GM15510 (cell line): ENCODE measurements at regions not wholly inside any gene's neighbourhood (a gene's known extent, or its start where the extent isn't known, plus 50 kb on each side); places are given as distances from the start of the nearest gene placed in this dataset.

Experiments
- POLR2A ChIP-seq: IDR thresholded peaks from 3 replicates; pipeline ENCODE4 v1.6.1; 2011; ENCODE audit warnings: borderline replicate concordance; ENCODE audit not compliant: insufficient read length; ENCODE audit errors: extremely low read depth

DNA sequence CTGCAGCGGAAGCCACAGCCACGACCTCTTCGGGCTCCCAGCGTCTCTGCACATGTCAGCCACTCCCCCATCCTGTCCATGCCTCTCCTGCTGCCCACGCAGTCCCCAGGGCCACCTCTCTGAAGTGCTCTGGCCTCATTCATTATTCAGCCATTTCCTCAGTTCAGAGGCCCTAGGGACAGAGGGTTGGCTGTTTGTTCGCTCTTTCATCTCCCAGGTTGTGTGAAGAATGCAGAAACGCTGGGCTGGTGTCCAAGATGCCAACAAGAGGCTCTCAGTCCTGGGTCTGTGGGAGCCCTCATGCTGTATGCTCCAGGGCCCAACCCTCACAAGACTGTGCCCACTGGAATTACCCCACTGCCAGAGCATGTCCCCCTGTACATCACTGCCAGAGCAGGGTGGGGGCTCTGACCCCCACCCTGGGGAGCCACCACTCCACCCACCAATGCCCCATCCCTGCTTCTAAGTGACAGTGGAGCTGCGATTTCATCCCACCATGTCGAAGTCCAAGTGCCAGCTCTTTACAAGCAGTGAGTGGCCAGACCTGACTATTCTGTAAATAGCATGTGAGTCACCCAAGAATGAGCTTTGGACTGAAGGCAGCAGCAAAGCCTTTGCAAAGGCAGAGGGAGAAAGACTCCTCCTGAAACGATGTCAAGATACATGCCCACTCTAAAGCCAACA is 209.6 kb downstream of the BUD13 start:
- TF ChIP-seq POLR2A, result no peak

DNA sequence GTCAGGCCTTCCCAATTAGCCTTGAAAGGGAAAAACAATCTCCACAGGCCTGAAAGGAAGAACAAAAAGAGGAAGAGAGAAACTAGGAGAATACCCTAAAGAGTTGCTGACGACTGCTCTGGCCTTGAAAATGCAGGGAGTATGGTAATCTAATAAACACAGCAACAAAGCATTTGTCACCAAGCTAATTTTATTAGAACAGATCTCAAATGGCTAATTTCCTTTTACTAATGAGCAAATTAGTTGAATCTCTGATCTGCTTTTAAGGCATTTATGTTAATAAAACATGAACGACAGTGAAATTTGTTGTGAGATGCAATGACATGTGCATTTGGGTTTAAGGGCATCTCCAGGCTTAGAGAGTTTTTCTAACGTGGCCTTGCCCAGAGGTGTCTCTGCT is 212.2 kb downstream of the BUD13 start:
- no peak for TF ChIP-seq POLR2A

DNA sequence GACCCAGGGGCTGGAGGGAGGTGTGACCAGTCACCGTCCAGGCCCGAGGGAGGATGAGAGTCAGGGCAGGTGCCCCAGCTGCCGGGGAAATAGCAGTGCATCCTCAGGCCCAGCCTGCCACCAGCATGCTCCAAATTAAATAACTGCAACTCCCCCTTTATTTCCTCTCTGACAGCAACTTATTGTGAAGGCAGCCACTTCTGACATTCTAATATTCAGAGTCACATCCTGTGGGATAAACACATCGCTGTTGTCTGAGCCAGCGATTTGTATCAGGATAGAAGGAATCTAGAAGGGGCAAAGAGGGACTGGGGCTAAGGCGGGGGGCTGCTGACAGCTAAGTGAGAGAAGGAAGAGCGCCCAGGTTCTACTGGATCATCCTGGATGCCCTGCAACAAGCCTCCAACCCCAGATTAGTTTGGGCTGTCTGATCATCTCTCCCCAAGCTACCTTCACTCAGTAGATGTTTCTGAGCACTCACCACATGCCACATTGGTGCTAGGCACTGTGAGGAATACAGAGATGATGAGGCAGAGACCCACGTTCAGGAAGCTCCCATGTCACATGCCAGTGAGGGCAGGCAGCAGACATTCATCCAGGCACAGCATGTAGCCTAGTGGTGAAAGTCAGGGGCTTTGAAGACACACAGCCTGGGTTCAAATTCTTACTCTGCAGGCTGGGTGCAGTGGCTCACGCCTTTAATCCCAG is 214.1 kb downstream of the BUD13 start:
- no peak for TF ChIP-seq POLR2A

DNA sequence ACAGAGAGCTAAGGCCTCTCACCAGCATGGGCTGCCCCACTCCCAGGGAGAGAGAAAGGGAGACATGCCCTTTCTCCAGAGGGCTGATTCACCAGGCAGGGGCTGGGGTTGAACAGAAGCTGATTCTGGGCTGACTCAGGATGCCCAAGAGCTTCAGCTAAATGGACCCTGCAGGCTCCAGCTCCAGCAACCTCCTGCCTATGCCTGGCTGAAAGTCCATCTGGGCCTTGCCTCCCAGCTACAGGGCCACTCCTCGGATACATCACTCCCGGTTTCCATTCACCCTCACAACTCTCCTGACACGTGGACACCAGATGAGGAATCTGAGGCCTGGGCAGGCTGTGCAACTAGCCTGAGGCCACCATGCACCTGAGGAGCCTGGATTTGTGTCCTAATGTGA is 215.5 kb downstream of the BUD13 start:
- TF ChIP-seq POLR2A, result no peak

DNA sequence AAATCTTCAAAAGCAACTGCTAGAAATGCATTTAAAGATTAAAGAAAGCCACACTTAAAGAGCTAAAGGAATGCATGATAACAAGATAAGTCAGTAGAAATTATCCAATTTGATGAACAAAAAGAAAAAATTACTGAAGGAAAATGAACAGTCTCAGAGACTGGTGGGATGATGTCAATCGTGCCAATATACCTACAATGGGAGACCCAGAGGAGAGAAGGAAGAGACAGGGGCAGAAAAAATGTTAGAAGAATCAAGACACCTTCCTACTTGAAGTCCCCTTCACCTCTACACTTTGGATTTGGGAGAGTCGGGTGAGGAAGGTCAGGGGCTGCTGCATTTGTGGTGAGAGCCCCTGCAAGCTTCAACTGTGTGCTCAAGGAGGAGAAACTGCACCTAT is 216.3 kb downstream of the BUD13 start:
- TF ChIP-seq POLR2A, result no peak

DNA sequence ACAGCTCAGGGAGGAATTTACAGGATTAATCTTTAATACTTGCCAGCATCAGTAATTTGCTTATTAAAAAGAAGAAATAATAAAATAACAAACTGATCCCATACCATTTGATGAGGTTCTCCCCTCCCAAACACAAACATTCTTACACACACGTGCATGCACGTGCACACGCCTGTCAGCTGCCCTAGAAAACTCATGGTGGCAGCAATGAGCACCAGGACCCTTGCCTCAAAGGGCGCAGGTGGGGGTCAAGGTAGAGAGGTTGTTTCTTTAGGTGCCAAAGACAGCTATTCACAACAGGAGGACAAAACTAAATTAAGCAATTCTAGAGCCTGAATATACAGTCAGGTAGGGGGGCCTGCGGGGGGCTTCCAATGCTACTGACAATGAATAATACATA is 219.3 kb downstream of the BUD13 start:
- no peak for TF ChIP-seq POLR2A

DNA sequence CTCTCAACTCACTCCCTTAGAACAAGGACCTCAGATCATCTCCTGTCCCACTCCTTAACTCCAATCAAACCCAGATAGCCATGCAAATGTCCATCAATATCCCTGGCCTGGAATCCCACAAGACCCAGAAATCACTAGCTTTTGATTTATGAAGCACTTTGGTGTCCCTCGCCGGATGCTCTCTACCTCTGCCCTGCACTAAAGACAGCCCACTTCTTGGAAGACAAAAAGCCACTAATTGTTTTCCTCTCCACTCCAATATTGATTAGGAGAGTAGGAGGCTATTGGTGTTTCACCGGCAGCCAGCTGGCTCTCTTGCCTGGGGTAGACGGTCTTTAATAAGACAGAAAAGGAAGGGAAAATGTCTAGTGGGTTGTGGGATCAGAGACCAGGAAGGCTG is 221.2 kb downstream of the BUD13 start:
- no peak for TF ChIP-seq POLR2A

DNA sequence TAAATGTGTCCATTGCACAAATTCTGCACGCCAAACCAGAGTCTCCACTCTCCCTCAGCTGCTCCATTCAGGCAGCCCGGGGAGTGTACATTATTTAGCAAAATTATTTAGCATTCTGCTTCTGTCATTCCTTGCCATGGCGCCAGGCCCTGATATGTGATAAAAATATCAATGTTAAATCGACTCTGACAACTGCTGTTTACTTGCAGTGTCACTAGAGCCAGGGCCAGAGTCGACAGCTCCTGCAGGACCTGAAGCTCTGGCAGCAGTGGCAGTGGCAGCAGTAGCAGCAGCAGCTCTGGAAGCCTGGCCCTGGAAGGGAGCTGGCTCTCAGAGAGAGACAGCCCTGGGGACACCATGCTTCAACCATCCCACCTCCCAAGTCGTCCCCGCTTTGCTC is 224.5 kb downstream of the BUD13 start:
- no peak for TF ChIP-seq POLR2A

DNA sequence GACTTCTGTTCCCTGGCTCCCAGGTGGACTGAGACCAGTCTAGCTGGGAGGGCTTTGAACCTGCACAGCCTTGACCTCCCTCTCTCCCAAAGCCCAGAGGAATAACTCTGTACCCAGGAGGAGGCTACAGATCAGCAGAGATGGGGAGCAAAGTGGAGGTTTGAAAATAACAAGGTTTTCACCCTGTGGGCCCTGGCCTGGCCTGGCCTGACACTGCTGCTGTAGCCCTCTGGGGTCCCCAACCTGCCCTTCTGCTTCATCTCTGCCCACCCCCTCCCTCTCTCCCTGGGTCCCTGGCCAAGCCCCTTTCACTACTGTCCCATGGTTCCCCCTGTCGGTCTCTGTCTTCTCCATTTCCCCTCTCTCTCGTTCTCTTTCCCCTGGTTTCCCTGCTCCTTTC is 225.2 kb downstream of the BUD13 start:
- TF ChIP-seq POLR2A, result no peak

DNA sequence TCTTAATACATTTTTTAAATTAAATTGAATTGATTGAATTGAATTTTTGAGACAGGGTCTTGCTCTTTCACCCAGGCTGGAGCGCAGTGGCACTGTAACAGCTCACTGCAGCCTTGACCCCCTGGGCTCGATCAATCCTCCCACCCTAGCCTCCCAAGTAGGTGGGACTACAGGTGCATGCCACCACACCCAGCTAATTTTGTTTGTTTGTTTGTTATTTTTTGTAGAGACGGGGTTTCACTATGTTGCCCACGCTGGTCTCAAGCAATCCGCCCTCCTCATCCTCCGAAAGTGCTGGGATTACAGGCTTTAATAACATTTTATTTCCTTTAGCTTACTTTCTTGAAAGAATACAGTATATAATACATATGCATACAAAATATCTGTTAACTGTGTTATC is 226.9 kb downstream of the BUD13 start:
- TF ChIP-seq POLR2A, result no peak

DNA sequence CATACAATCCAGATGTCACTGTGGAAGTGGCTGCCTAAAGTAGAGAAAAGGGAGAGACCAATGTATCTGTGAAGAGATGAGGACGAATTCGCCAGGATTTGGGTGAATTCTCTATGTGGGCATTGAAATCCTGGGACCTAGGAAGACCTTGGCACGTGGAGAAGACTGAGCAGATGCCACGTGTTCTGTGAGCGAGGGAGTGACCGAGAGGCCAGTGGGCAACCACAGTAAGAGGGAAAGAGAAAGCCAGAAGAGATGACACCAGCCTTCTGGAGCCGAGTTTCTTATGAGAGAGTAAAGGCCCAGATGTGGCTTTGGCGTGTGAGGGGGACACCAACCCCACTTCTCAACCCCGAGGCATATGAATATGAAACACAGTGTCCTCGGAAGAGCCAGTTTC is 228.1 kb downstream of the BUD13 start:
- TF ChIP-seq POLR2A, result no peak

DNA sequence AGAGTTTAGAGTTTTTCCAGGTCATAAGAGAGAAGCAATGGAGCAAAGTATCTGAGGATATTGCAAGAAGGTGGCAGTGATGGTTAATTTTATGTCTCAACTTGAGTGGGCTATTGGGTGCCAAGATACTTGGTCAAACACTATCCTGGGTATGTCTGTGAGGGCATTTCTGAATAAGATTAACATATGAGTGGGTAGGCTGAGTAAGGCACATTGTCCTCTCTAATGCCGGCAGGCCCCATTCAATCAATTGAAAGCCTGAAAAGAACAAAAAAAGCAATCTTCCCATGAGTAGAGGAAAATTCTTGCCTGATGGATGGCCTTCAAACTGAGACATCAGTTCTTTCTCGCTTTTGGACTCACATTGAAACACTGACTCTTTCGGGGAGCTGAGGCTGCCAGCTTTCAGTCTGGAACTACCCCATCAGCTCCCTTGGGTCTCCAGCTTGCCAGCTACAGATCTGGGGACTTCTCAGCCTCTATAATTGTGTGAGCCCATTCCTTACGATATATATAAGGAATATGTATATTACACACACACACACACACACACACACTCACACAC is 228.8 kb downstream of the BUD13 start:
- no peak for TF ChIP-seq POLR2A

DNA sequence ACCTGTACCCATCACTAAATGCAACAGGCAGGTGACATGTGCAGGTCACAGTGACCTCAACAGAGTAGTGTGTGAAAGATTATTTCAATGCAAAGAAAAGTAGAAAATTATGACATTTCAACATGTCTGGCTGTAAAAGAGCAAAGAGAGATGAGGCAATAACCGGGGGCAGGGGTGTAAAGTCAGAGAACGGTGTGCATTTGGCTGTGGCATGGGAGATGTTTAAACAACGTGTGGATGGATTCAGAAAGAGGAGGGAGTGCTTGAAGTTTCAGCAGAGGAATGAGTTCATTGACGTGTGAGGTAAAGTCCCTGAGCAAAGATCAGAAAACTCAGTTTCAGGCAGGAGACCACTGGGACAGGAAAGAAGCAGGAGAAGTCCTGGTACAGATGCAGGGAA is 229.7 kb downstream of the BUD13 start:
- TF ChIP-seq POLR2A, result no peak

DNA sequence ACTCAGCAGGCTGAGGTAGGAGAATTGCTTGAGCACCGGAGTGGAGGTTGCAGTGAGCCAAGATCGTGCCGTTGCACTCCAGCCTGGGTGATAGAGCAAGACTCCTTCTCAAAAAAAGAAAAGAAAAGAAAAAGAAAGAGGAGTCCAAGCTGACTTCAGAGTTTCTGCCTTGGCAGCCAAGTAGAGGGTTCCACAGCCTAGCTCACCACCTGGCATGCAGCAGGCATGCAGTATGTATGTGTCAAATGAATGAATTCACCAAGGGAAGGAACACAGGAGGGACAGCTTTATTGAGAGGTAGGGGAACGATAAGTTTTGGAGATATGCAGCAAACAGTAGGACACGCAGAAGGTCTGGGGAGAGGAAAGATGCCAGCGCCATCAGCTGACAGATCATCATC is 230.4 kb downstream of the BUD13 start:
- TF ChIP-seq POLR2A, result no peak

DNA sequence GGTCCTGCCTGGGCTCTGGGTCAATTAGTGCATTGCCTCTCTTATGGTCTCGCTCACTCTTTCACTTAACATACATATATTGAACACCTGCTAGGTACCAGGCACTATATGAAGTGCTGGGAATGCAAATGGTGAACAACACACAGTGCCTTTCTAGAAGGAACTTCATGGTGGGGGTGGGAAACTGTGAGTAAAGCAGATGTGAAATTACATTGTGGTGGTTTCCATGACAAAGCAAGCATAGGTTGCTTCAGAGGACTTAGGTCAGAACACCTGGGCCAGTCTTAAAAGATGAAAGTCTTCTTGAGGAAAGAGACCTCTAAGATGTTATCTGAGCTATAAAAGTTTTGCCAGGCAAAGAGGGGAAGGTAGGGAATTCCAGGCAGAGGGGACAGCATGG is 231.3 kb downstream of the BUD13 start:
- no peak for TF ChIP-seq POLR2A

DNA sequence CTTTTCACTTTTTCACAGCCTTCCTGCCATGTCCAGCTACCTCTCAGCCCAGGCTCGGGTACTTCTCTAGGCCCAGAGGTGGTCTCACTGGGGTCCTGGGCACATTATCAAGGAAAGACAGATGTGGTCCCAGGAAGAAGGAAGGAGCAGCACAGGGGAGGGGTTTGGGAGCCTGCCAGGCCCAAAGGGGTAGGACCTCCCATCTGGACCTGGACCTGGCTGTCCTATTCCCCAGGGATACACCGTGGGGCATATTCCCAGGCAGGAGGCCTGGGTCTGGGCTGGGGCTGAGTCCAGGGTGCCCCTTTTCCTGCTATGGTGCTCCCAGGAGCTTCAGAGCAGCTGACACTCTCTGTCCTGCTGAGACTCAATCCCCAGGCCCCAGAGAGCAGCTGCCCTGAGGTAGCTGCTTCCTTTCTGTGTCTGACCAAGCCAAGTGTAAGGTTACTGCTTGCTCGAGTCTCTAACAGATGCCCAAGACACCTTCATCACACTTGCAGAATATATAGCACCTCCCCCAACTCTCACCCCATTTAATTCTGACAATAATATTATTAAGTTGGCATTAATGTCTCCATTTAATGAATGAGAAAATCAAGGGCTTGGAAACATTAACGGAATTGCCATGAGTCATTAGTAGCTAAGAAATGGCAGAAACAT is 232.0 kb downstream of the BUD13 start:
- no peak for TF ChIP-seq POLR2A

DNA sequence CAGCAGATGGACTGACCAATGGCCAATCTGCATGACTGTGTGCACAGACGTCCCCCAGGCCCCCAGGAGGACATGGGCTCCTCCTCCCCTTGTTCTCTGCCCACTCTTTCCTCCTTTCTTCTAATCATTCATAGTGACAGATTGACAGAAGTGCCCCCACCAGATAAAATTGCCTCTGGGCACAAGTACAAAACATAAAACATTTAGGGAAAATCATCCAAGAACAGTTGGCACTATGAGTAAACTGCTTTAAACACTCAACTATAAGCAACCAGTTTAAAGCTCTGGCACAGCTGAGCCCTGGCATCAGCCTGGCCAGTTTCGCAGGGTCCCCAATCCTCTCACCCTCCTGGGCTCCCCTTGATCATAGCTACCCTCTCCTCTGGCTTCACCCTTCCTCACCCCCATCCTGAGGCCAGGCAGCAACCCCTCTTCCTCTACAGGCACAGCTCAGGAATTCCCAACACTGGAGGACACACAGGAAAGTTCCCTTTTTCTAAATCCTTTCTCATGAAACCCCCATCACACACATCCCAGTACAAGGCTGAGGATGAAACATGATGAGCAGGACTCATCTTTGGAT is 232.9 kb downstream of the BUD13 start:
- TF ChIP-seq POLR2A, result no peak
